ENCODE measurements at regions not wholly inside any gene's neighbourhood (a gene's known extent, or its start where the extent isn't known, plus 50 kb on each side); places are given as distances from the start of the nearest gene placed in this dataset.

DNA sequence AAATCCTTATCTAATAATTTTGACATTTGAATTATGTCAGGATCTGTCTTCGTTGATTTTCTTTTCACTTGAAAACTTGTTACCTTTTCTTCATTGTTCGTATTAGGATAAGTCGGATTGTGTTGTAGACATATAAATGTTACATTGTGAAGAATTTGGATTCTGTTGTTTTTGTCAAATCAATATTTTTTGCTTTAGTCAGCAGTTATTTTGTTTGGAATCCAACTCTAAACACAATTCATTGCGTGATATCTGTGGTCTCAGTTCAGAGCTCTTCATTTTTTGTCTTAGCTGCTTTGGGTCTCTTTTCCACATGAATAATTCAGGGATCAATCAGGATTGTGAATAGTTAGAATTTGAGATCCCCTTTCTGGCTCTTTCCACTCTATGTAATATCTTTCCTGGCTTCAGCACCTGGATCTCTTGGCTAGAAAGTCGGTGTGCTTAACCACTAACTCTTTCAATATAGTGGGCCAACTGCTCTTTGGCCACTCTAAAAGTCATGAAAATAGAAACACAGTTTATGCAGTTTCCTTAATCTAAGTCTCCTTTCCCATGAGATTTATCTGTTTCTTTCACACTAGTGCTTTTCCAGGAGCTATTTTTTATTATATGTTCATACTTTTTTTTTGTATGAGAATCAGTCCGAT lies 2494.2 kb upstream of the PCDH20 start:
- no peak overlapping the region for H3K27ac ChIP-seq
- CTCF ChIA-PET = no interaction called here
- no peak for DNase-seq (ENCODE audit: low spot score)
- POLR2A ChIA-PET (ENCODE audit: low non-redundant PET) = no interaction called here
- TF ChIP-seq, protein P1, sequence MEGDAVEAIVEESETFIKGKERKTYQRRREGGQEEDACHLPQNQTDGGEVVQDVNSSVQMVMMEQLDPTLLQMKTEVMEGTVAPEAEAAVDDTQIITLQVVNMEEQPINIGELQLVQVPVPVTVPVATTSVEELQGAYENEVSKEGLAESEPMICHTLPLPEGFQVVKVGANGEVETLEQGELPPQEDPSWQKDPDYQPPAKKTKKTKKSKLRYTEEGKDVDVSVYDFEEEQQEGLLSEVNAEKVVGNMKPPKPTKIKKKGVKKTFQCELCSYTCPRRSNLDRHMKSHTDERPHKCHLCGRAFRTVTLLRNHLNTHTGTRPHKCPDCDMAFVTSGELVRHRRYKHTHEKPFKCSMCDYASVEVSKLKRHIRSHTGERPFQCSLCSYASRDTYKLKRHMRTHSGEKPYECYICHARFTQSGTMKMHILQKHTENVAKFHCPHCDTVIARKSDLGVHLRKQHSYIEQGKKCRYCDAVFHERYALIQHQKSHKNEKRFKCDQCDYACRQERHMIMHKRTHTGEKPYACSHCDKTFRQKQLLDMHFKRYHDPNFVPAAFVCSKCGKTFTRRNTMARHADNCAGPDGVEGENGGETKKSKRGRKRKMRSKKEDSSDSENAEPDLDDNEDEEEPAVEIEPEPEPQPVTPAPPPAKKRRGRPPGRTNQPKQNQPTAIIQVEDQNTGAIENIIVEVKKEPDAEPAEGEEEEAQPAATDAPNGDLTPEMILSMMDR (conservative IDR thresholded peaks at IDR 0.05; ENCODE audit: low read depth) = no peak

DNA sequence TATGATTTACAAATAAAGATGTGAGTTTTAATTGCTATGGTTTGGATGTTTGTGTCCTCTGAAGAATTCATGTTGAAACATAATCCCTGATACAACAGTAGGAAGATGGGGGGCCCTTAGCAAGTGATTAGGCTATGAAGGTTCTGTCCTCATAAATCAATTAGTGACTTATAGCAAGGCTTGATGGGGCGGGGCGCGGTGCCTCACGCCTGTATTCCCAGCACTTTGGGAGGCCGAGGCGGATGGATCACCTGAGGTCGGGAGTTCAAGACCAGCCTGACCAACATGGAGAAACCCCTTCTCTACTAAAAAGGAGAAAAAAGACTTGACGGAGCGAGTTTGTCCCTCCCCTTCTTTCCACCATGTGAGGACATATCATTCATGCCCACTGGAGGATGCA lies 2486.5 kb upstream of the PCDH20 start:
- POLR2A ChIA-PET (ENCODE audit: low non-redundant PET) = no interaction called here
- DNase-seq (ENCODE audit: low spot score) = no peak
- H3K27ac ChIP-seq = no peak overlapping the region
- TF ChIP-seq, protein P1 (conservative IDR thresholded peaks at IDR 0.05; ENCODE audit: low read depth) = no peak
- CTCF ChIA-PET = no interaction called here

DNA sequence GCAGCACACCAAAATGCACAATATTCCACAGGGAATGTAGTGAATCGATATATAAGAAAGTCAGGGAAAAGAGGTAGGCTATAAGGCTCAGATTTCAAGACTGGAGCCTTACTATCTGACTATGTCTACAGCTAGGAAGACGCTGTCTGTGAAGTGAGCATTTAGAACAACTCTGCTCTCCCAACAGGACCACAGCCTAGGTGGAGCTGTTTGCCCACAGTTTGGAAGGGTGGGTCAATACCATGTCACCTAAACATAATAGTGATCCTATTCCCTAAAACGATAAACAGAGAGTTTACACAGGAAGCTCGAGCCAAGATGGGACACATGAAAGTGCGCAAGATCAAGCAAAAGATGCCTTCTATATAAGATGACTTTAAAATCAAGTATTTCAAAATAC lies 2486.0 kb upstream of the PCDH20 start:
- DNase-seq (ENCODE audit: low spot score) = no peak
- no peak overlapping the region for H3K27ac ChIP-seq
- TF ChIP-seq, protein P1 (conservative IDR thresholded peaks at IDR 0.05; ENCODE audit: low read depth) = no peak
- ChIA-PET POLR2A (ENCODE audit: low non-redundant PET) (no interaction called here), CTCF (no interaction called here)

DNA sequence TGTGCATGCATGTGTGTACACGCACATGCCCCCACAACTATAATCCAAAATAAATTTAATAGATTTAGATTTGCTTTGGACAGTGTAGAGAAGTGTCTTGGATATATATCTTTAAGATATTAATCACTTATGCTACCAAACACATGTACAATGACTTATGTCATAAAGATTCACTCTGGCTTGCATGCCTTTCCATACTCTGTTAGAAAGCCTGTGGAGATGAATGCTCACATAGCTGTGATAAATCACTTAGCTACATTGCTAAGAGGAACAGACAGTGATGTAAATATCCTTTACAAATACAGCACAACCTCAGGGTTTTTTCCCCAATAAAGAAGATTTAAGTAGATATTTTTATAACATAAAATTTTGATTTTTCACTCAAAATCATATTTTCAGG lies 2484.8 kb upstream of the PCDH20 start:
- CTCF ChIA-PET = no interaction called here
- TF ChIP-seq, protein P1 (conservative IDR thresholded peaks at IDR 0.05; ENCODE audit: low read depth) = no peak
- POLR2A ChIA-PET (ENCODE audit: low non-redundant PET) = no interaction called here
- H3K27ac ChIP-seq = no peak overlapping the region
- no peak for DNase-seq (ENCODE audit: low spot score)

DNA sequence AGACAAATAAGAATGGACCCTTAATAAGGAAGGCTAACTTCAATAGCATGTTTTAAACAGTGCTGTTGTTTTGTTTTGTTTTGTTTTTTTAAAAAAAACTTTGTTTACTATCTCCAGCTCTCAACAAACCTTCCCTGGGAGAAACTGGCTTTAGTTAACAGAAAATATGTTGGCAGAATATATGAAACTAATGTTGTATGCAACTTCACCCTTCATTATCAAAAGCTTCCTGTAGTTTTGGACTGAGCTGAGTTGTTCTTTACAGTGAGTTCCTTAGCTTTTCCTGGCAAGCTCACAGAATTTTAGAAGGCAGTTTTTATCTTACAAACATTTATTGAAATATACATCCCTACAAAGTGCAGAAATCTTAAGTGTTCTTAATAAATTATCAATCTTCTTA lies 2480.7 kb upstream of the PCDH20 start:
- ChIA-PET POLR2A (ENCODE audit: low non-redundant PET) (no interaction called here), CTCF (interaction anchor here (0.7 kb wide), 2 partner anchors 223 to 378 kb away, joined by 3 to 4 read pairs; no protein-coding TSS in a partner anchor)
- TF ChIP-seq, protein P1 (conservative IDR thresholded peaks at IDR 0.05; ENCODE audit: low read depth) = no peak
- H3K27ac ChIP-seq = no peak overlapping the region
- DNase-seq (ENCODE audit: low spot score) = no peak

DNA sequence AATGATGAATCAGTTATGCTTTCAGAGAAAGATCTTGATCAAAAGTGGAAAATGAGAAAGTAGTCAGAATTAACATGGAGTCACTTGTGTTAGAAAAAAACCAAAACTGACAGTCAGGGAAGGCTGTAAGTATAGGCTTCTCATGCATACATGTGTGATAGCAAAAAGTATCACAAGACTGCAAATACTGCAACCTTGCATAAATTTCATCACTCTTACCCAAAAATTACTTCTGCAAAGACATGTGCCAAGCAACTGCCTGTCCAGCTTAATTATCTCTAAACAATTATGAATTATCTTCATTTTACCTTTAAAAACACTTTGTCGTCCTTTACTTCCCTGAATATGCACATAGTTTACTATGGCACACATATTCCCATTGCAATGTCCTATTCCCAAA lies 2466.4 kb upstream of the PCDH20 start:
- no peak overlapping the region for H3K27ac ChIP-seq
- ChIA-PET POLR2A (ENCODE audit: low non-redundant PET) (no interaction called here), CTCF (no interaction called here)
- TF ChIP-seq, protein P1 (conservative IDR thresholded peaks at IDR 0.05; ENCODE audit: low read depth) = no peak
- no peak for DNase-seq (ENCODE audit: low spot score)
